ENCODE measurements at regions not wholly inside any gene's neighbourhood (a gene's known extent, or its start where the extent isn't known, plus 50 kb on each side); places are given as distances from the start of the nearest gene placed in this dataset.

DNA sequence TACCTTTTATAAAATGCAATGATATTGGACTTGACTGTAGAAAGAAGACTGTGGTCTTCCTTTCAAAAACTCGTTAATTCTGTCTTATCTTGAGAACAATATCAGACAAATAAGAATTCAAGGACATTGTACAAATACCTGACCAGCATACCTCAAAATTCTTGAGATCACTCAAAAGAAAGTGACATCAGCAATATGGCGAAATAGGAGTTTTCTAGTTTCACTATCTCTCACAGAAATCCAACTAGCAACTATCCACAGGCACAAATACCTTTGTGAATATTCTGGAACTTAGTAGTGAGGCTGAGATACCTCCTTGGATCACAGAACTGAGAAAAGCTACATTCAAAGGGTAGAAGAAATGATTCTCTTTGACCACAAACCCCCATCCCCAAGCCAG, 419.7 kb downstream of the ZNF385D start:
- no peak overlapping the region for H3K27ac ChIP-seq (ENCODE audit: insufficient read length, low read depth, low read length)
- no peak overlapping the region for H3K4me3 Mint-ChIP-seq
- H3K9ac ChIP-seq (ENCODE audit: extremely low read depth, insufficient read length, low read length), result no peak overlapping the region
- H4K8ac ChIP-seq (replicated peaks; ENCODE audit: insufficient read length, low read depth, low read length), result no peak overlapping the region
- H4K91ac ChIP-seq (ENCODE audit: insufficient read length, low read depth, low read length), result no peak overlapping the region
- H3K4me2 ChIP-seq (ENCODE audit: insufficient read depth, insufficient read length, low read length), result no peak overlapping the region
- no peak overlapping the region for H2BK12ac ChIP-seq (ENCODE audit: insufficient read length, low read depth, low read length)
- H3K9me3 Mint-ChIP-seq, result no peaks in the 10 kb centered on the region
- TF ChIP-seq, protein P1, sequence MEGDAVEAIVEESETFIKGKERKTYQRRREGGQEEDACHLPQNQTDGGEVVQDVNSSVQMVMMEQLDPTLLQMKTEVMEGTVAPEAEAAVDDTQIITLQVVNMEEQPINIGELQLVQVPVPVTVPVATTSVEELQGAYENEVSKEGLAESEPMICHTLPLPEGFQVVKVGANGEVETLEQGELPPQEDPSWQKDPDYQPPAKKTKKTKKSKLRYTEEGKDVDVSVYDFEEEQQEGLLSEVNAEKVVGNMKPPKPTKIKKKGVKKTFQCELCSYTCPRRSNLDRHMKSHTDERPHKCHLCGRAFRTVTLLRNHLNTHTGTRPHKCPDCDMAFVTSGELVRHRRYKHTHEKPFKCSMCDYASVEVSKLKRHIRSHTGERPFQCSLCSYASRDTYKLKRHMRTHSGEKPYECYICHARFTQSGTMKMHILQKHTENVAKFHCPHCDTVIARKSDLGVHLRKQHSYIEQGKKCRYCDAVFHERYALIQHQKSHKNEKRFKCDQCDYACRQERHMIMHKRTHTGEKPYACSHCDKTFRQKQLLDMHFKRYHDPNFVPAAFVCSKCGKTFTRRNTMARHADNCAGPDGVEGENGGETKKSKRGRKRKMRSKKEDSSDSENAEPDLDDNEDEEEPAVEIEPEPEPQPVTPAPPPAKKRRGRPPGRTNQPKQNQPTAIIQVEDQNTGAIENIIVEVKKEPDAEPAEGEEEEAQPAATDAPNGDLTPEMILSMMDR (conservative IDR thresholded peaks at IDR 0.05), result no peak
- H3K23me2 ChIP-seq (ENCODE audit: insufficient read length, low read depth, low read length, poor library complexity, severe bottlenecking), result no peaks in the 10 kb centered on the region
- no peaks in the 10 kb centered on the region for H3K79me1 ChIP-seq (ENCODE audit: insufficient read depth, low read depth, low read length, poor library complexity, severe bottlenecking)
- no peak overlapping the region for H2AFZ ChIP-seq (ENCODE audit: low read length)
- H3K9me3 ChIP-seq (ENCODE audit: control insufficient read depth, low read depth, low read length), result no peaks in the 10 kb centered on the region
- no peak overlapping the region for H2BK120ac ChIP-seq (ENCODE audit: low read depth, low read length, poor library complexity, severe bottlenecking)
- no peaks in the 10 kb centered on the region for H3K4me1 ChIP-seq (ENCODE audit: insufficient read depth, low read length)
- H2BK20ac ChIP-seq (ENCODE audit: low read depth, low read length, poor library complexity, severe bottlenecking), result no peak overlapping the region
- H3K4me1 Mint-ChIP-seq, result peaks cover 8 to 9% of the 10 kb centered on the region in 2 experiments; a peak in 3 of 4 replicates
- WGBS (ENCODE audit: extremely low coverage, insufficient read length, low lambda C conversion rate), result no CpG with 5 or more reads among the region's 2 CpGs
- no peak overlapping the region for H3K18ac ChIP-seq (ENCODE audit: insufficient read length, low read depth, low read length)
- no peaks in the 10 kb centered on the region for H3K27me3 Mint-ChIP-seq (ENCODE audit: low read depth)
- H3K56ac ChIP-seq (ENCODE audit: insufficient read length, low read depth, low read length), result no peak overlapping the region
- H3T11ph ChIP-seq (ENCODE audit: low read length), result no peak overlapping the region
- no peak overlapping the region for H3K4ac ChIP-seq (ENCODE audit: low read depth, low read length)
- no peaks in the 10 kb centered on the region for H3K79me2 ChIP-seq (ENCODE audit: insufficient read depth, low read length)
- H3K36me3 Mint-ChIP-seq (ENCODE audit: insufficient read depth in 1 of 3, low read depth in 3 of 3), result no peaks in the 10 kb centered on the region
- H3K14ac ChIP-seq (ENCODE audit: insufficient read depth, low read length), result no peak overlapping the region
- no peaks in the 10 kb centered on the region for H3K27me3 ChIP-seq (ENCODE audit: insufficient read depth, low read length)
- H2AK5ac ChIP-seq (ENCODE audit: insufficient read length, low read length), result no peak overlapping the region
- H2BK5ac ChIP-seq (ENCODE audit: insufficient read length, low read length), result no peak overlapping the region
- no peak for DNase-seq
- no peak overlapping the region for H2BK15ac ChIP-seq (ENCODE audit: low read depth, low read length)
- no peak overlapping the region for H3K27ac Mint-ChIP-seq
- no peak overlapping the region for H4K5ac ChIP-seq (ENCODE audit: insufficient read length, low read depth, low read length)
- H3K23ac ChIP-seq (ENCODE audit: insufficient read length, low read depth, low read length), result no peak overlapping the region
- no peaks in the 10 kb centered on the region for H4K20me1 ChIP-seq (ENCODE audit: control insufficient read depth, insufficient read depth, insufficient read length)

Data from H9 (cell line).